HG02623 (cell line): ENCODE measurements at regions not wholly inside any gene's neighbourhood (a gene's known extent, or its start where the extent isn't known, plus 50 kb on each side); places are given as distances from the start of the nearest gene placed in this dataset.
"Not testable (repeated sequence)": the region's sequence is repeated elsewhere in the genome, so short reads cannot be mapped to it uniquely, and the experiment has no call there.

Experiments
- ATAC-seq: cut with Tn5 transposase; IDR thresholded peaks from one replicate; pipeline ENCODE4 v1.9.1; 2021; ENCODE audit warnings: moderate library complexity; ENCODE audit not compliant: unreplicated experiment

- ATAC-seq, result no peak
Measured at GRCh38 chr6:62889240-62889639, 322.0 kb upstream of the FKBP1C start.

- ATAC-seq, result no peak
Measured at GRCh38 chr6:62891065-62891647, 320.1 kb upstream of the FKBP1C start.

- no peak for ATAC-seq
Measured at GRCh38 chr6:62894114-62894513, 317.2 kb upstream of the FKBP1C start.

GRCh38 chr6:62903266-62903665 lies 308.0 kb upstream of the FKBP1C start:
- no peak for ATAC-seq

GRCh38 chr6:62904687-62905086 lies 306.6 kb upstream of the FKBP1C start:
- no peak for ATAC-seq

- no peak for ATAC-seq
Measured at GRCh38 chr6:62914530-62914929, 296.7 kb upstream of the FKBP1C start.

GRCh38 chr6:62923728-62924127 lies 287.5 kb upstream of the FKBP1C start:
- ATAC-seq, result no peak

GRCh38 chr6:62940848-62941247 lies 270.4 kb upstream of the FKBP1C start:
- ATAC-seq, result no peak

- no peak for ATAC-seq
Measured at GRCh38 chr6:62942000-62942399, 269.3 kb upstream of the FKBP1C start.

- ATAC-seq, result no peak
Measured at GRCh38 chr6:62968834-62969233, 242.4 kb upstream of the FKBP1C start.

GRCh38 chr6:62971976-62972658 lies 239.2 kb upstream of the FKBP1C start:
- peak; percentile 38 for ATAC-seq

- ATAC-seq, result no peak
Measured at GRCh38 chr6:62974452-62974851, 236.8 kb upstream of the FKBP1C start.

GRCh38 chr6:62976566-62976965 lies 234.7 kb upstream of the FKBP1C start:
- ATAC-seq, result no peak

GRCh38 chr6:62978920-62979319 lies 232.3 kb upstream of the FKBP1C start:
- ATAC-seq, result no peak

GRCh38 chr6:62980093-62980492 lies 231.2 kb upstream of the FKBP1C start:
- no peak for ATAC-seq

GRCh38 chr6:62980724-62981123 lies 230.5 kb upstream of the FKBP1C start:
- no peak for ATAC-seq

- no peak for ATAC-seq
Measured at GRCh38 chr6:62982951-62983350, 228.3 kb upstream of the FKBP1C start.

GRCh38 chr6:62991696-62992095 lies 219.6 kb upstream of the FKBP1C start:
- ATAC-seq, result not testable (repeated sequence)

GRCh38 chr6:62993951-62994350 lies 217.3 kb upstream of the FKBP1C start:
- no peak for ATAC-seq

GRCh38 chr6:62998022-62998421 lies 213.2 kb upstream of the FKBP1C start:
- ATAC-seq, result no peak

GRCh38 chr6:62999242-62999641 lies 212.0 kb upstream of the FKBP1C start:
- ATAC-seq, result not testable (repeated sequence)

GRCh38 chr6:62999796-63000195 lies 211.5 kb upstream of the FKBP1C start:
- no peak for ATAC-seq

- ATAC-seq, result not testable (repeated sequence)
Measured at GRCh38 chr6:63006018-63006417, 205.3 kb upstream of the FKBP1C start.
